ENCODE measurements at regions not wholly inside any gene's neighbourhood (a gene's known extent, or its start where the extent isn't known, plus 50 kb on each side); places are given as distances from the start of the nearest gene placed in this dataset.

- no peak for TF ChIP-seq CTCF (IDR thresholded peaks at IDR 0.05)
- TF ChIP-seq POLR2A (IDR thresholded peaks at IDR 0.05; ENCODE audit: low read depth): no peak
- TF ChIP-seq EP300 (IDR thresholded peaks at IDR 0.05): no peak
These were observed 89.3 kb downstream of the MACIR start for GRCh38 chr5:103347716-103348423.

All from esophagus muscularis mucosa (tissue), 4 donors.